ENCODE measurements at regions not wholly inside any gene's neighbourhood (a gene's known extent, or its start where the extent isn't known, plus 50 kb on each side); places are given as distances from the start of the nearest gene placed in this dataset.

- Histone ChIP-seq H3K27me3 (no peaks in the 10 kb centered on the region), H3K4me1 (peaks cover 0 to 13% of the 10 kb centered on the region in 2 donors), H3K9me3 (no peaks in the 10 kb centered on the region), H3K36me3 (no peaks in the 10 kb centered on the region), H3K27ac (peak overlapping the region; percentile 90 to 91), H3K4me3 (peak overlapping the region; percentile 78 to 87)
- DNase-seq = peak; percentile 55 to 66
- intact Hi-C loops (cut with DNase I; ENCODE audit: low total_unique reads) = loop anchor here (5.0 kb wide), 1 partner anchor 134 kb away; no protein-coding TSS in a partner anchor
- TF ChIP-seq, protein P1, sequence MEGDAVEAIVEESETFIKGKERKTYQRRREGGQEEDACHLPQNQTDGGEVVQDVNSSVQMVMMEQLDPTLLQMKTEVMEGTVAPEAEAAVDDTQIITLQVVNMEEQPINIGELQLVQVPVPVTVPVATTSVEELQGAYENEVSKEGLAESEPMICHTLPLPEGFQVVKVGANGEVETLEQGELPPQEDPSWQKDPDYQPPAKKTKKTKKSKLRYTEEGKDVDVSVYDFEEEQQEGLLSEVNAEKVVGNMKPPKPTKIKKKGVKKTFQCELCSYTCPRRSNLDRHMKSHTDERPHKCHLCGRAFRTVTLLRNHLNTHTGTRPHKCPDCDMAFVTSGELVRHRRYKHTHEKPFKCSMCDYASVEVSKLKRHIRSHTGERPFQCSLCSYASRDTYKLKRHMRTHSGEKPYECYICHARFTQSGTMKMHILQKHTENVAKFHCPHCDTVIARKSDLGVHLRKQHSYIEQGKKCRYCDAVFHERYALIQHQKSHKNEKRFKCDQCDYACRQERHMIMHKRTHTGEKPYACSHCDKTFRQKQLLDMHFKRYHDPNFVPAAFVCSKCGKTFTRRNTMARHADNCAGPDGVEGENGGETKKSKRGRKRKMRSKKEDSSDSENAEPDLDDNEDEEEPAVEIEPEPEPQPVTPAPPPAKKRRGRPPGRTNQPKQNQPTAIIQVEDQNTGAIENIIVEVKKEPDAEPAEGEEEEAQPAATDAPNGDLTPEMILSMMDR (IDR thresholded peaks at IDR 0.05) = no peak
- TF ChIP-seq POLR2A (IDR thresholded peaks at IDR 0.05) = no peak
These were observed 57.2 kb upstream of the GSE1 start for GRCh38 chr16:85555719-85556455.

GRCh38 chr16:85556456-85557082, 56.6 kb upstream of the GSE1 start:
- Histone ChIP-seq H3K27me3 (no peaks in the 10 kb centered on the region), H3K36me3 (no peaks in the 10 kb centered on the region), H3K9me3 (no peaks in the 10 kb centered on the region), H3K27ac (peak overlapping the region; percentile 90 to 91), H3K4me1 (peaks cover 0 to 13% of the 10 kb centered on the region in 2 donors), H3K4me3 (peak overlapping the region; percentile 78 to 87)
- TF ChIP-seq POLR2A (IDR thresholded peaks at IDR 0.05) = no peak
- TF ChIP-seq, protein P1 (IDR thresholded peaks at IDR 0.05) = no peak
- intact Hi-C loops (cut with DNase I; ENCODE audit: low total_unique reads) = loop anchor here (5.0 kb wide), 1 partner anchor 134 kb away; no protein-coding TSS in a partner anchor
- DNase-seq = peak; percentile 57 to 60

DNA sequence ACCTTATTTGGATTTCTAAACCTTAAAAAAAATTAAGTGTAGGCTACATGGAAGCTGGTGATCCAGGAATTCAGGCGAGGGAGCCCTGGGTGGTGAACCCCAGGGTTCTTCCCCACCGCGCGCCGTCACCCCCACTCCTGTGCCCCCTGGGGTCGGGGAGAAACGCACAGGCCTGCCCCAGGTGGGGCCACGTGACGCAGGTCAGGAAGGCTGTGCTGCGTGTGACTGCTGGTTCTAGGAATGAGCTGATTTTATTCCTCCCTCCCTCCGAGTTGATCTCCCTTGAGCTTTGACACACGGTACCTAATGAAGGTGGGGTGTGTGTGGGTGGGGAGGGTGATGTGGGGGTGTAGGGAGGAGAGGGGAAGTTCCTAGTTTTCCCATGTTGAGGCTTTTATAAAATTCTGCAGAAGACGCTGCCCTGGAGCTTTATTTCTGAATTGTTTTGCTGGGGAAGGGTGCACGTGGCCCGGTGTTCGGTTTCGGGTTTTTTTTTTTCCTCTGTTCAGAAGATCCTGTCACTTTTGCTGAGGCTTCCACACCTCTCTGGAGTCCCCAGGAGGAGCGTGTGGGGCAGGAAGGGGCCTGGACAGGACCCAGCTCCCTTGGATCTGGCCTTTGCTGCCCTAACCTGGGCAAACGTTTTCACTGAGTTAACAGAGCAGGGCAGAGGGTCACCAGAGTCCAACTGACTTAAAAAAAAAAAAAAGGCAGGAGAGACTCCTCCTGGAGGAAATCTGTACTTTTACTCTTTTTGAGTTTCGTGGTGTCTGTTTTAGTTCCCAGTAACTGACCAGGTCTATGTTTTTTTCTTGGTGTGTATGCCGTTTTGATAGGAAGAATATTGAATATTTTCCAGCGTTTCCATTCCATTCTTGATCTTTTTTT, 55.8 kb upstream of the GSE1 start:
- peak; percentile 43 to 47 for DNase-seq
- Histone ChIP-seq H3K4me1 (peaks cover 0 to 13% of the 10 kb centered on the region in 2 donors), H3K4me3 (peak overlapping the region; percentile 78 to 87), H3K36me3 (no peaks in the 10 kb centered on the region), H3K27ac (peak overlapping the region; percentile 90 to 91), H3K27me3 (no peaks in the 10 kb centered on the region), H3K9me3 (no peaks in the 10 kb centered on the region)
- intact Hi-C loops (cut with DNase I; ENCODE audit: low total_unique reads) = loop anchor here (5.0 kb wide), 1 partner anchor 135 kb away; no protein-coding TSS in a partner anchor
- TF ChIP-seq, protein P1 (IDR thresholded peaks at IDR 0.05) = peak in 3 of 4 experiments; percentile 10 to 30 (median 19)
- TF ChIP-seq POLR2A (IDR thresholded peaks at IDR 0.05) = no peak

DNA sequence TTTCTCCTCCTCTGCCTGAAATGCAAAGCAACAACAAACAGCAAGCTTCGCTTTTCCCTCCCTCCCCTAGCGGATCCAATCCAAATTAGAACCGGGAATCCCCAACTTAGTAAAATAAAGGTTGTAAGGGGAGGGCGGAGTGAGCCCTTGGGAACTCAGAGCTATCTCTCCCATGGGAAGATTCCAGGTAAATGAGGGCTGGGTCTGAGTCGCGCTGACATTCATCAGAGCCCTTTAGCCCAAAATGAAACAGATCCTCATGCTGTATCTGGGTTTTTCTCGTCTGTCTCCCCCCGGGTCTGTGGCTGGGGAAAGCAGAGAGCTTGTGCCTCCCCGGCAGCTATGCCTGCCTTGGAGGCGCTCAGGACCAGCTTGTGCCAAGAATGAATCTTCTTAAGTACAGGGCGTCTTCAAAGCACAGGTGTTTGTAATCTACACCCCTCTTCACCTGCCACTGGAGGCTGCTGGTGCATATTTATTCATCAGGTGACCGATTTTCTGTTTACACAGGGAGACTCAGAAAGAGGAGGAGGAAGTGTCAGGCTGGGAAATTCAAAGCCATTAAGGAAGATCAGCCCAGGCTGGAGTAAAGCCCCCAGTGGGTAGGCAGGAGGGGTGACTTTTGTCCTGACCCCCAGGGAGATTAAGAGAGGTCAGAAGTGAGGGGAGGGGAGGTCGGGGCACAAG, 55.0 kb upstream of the GSE1 start:
- intact Hi-C loops (cut with DNase I; ENCODE audit: low total_unique reads) = loop anchor here (5.0 kb wide), 1 partner anchor 136 kb away; no protein-coding TSS in a partner anchor
- Histone ChIP-seq H3K27ac (peak overlapping the region; percentile 90 to 91), H3K9me3 (no peaks in the 10 kb centered on the region), H3K27me3 (no peaks in the 10 kb centered on the region), H3K4me1 (peaks cover 0 to 10% of the 10 kb centered on the region in 2 donors), H3K36me3 (no peaks in the 10 kb centered on the region), H3K4me3 (peak overlapping the region in 1 of 2 donors; percentile 78)
- no peak for DNase-seq
- TF ChIP-seq, protein P1 (IDR thresholded peaks at IDR 0.05) = no peak
- TF ChIP-seq POLR2A (IDR thresholded peaks at IDR 0.05) = no peak

Measured in uterus (tissue), 3 donors.